ENCODE measurements at regions not wholly inside any gene's neighbourhood (a gene's known extent, or its start where the extent isn't known, plus 50 kb on each side); places are given as distances from the start of the nearest gene placed in this dataset.

DNA sequence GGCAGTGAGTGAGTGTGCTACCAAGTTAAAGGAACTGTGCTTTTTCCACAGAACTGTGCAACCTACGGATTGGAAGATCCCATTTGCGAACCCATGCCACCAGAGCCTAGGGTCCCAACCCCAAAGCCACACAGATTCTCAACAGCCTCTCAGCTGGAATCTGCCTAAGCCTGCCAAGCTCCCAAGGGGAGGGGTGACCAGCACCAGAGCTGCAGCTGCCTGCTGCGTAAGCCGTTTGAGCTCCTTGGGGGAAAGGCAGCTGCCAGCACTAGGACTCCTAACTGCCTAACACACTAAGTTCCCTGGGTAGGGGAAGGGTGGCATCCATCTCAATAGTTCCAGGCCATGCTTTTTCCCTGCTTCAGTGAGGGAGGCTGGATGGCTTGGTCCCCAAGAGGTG lies 738.1 kb upstream of the PRKX start:
- ChIA-PET CTCF (no interaction called here), POLR2A (ENCODE audit: unreplicated experiment) (no interaction called here)
- no peaks in the 10 kb centered on the region for H3K27me3 ChIP-seq (ENCODE audit: low read length)
- no peaks in the 10 kb centered on the region for H3K9me2 ChIP-seq (replicated peaks; ENCODE audit: low read length)
- H2AFZ ChIP-seq (ENCODE audit: low read length) = no peak overlapping the region
- BruUV-seq (replicated peaks) = no TSS peak
- H3K36me3 ChIP-seq (ENCODE audit: low read depth, low read length) = no peaks in the 10 kb centered on the region
- H3F3A ChIP-seq (ENCODE audit: low read length, unreplicated experiment) = no peaks in the 10 kb centered on the region
- H3K4me1 ChIP-seq (ENCODE audit: insufficient read depth, low read length) = no peaks in the 10 kb centered on the region
- no peak overlapping the region for H3K4me2 ChIP-seq (ENCODE audit: low read length)
- no peak for TF ChIP-seq EZH2phosphoT487 (IDR thresholded peaks at IDR 0.05; ENCODE audit: borderline replicate concordance, low read length)
- no peak for TF ChIP-seq EZH2 (IDR thresholded peaks at IDR 0.05; ENCODE audit: low read length, unreplicated experiment)
- TF ChIP-seq, protein P1, sequence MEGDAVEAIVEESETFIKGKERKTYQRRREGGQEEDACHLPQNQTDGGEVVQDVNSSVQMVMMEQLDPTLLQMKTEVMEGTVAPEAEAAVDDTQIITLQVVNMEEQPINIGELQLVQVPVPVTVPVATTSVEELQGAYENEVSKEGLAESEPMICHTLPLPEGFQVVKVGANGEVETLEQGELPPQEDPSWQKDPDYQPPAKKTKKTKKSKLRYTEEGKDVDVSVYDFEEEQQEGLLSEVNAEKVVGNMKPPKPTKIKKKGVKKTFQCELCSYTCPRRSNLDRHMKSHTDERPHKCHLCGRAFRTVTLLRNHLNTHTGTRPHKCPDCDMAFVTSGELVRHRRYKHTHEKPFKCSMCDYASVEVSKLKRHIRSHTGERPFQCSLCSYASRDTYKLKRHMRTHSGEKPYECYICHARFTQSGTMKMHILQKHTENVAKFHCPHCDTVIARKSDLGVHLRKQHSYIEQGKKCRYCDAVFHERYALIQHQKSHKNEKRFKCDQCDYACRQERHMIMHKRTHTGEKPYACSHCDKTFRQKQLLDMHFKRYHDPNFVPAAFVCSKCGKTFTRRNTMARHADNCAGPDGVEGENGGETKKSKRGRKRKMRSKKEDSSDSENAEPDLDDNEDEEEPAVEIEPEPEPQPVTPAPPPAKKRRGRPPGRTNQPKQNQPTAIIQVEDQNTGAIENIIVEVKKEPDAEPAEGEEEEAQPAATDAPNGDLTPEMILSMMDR (conservative IDR thresholded peaks at IDR 0.05; ENCODE audit: low read depth, low read length) = no peak
- no peaks in the 10 kb centered on the region for H3K79me2 ChIP-seq (ENCODE audit: low read length)
- no peak for DNase-seq
- no peaks in the 10 kb centered on the region for H4K20me1 ChIP-seq (ENCODE audit: low read length)
- H3K9ac ChIP-seq (ENCODE audit: low read length) = no peak overlapping the region
- no peaks in the 10 kb centered on the region for H3K9me3 ChIP-seq (ENCODE audit: low read length)
- intact Hi-C loops (cut with micrococcal nuclease) = no loop called here
- no peak overlapping the region for H3K4me3 ChIP-seq (ENCODE audit: low read length)
- ATAC-seq = no peak
- H3K27ac ChIP-seq (ENCODE audit: low read length) = no peak overlapping the region

DNA sequence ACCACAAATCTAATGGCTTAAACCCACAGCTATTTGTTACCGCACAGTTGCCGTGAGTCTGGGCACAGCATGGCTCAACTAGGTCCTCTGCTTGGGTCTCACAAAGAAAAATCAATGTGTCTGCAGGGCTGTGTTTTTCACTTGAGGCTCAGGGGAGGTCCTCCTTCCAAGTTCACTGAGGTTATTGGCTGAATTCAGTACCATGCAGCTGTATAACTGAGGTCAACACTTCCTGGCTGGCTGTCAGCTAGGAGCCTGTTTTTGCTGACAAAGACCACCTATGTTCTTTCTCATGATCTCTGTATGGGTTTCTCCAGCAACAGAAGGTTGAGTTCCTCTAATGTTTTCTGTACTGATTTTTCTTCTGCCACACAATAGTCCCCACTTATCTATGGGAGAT lies 736.7 kb upstream of the PRKX start:
- CTCF ChIA-PET = no interaction called here
- no peak overlapping the region for H3K4me2 ChIP-seq (ENCODE audit: low read length)
- TF ChIP-seq, protein P1 (conservative IDR thresholded peaks at IDR 0.05; ENCODE audit: low read depth, low read length) = no peak
- TF ChIP-seq EZH2 (IDR thresholded peaks at IDR 0.05; ENCODE audit: low read length, unreplicated experiment) (no peak), EZH2phosphoT487 (IDR thresholded peaks at IDR 0.05; ENCODE audit: borderline replicate concordance, low read length) (no peak)
- H3K79me2 ChIP-seq (ENCODE audit: low read length) = no peaks in the 10 kb centered on the region
- H3K4me3 ChIP-seq (ENCODE audit: low read length) = no peak overlapping the region
- H3F3A ChIP-seq (ENCODE audit: low read length, unreplicated experiment) = no peaks in the 10 kb centered on the region
- DNase-seq = no peak
- H3K27ac ChIP-seq (ENCODE audit: low read length) = no peak overlapping the region
- no peaks in the 10 kb centered on the region for H3K27me3 ChIP-seq (ENCODE audit: low read length)
- ATAC-seq = no peak
- H2AFZ ChIP-seq (ENCODE audit: low read length) = no peak overlapping the region
- POLR2A ChIA-PET (ENCODE audit: unreplicated experiment) = no interaction called here
- no peaks in the 10 kb centered on the region for H3K9me2 ChIP-seq (replicated peaks; ENCODE audit: low read length)
- no TSS peak for BruUV-seq (replicated peaks)
- no peaks in the 10 kb centered on the region for H3K36me3 ChIP-seq (ENCODE audit: low read depth, low read length)
- no peaks in the 10 kb centered on the region for H3K4me1 ChIP-seq (ENCODE audit: insufficient read depth, low read length)
- no peak overlapping the region for H3K9ac ChIP-seq (ENCODE audit: low read length)
- no peaks in the 10 kb centered on the region for H4K20me1 ChIP-seq (ENCODE audit: low read length)
- no peaks in the 10 kb centered on the region for H3K9me3 ChIP-seq (ENCODE audit: low read length)
- intact Hi-C loops (cut with micrococcal nuclease) = no loop called here

DNA sequence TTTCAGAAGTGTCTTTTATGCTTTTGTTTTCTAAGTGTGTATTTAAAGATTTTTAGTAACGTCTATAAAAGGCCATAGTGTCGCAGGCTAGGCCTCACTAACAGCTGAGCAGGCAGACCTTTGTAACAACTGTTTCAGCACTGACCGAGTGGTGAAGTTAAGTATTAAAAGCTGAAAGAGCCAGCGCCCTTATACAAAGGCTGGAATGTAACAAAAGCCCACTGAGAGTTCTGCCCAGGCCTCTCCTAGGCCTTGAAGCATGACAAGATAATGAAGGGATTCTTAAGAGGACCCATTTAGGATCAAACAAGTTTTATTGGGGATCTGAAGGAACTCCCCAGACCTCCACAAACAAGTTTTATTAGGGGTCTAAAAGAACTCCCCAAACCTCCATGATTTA lies 722.5 kb upstream of the PRKX start:
- DNase-seq (no peak), ATAC-seq (no peak)
- Histone ChIP-seq H3K79me2 (ENCODE audit: low read length) (no peaks in the 10 kb centered on the region), H3K27ac (ENCODE audit: low read length) (no peak overlapping the region), H3K4me3 (ENCODE audit: low read length) (no peak overlapping the region), H3K27me3 (ENCODE audit: low read length) (peaks cover 16% of the 10 kb centered on the region), H3K36me3 (ENCODE audit: low read depth, low read length) (no peaks in the 10 kb centered on the region), H3K9ac (ENCODE audit: low read length) (no peak overlapping the region), H3K9me2 (replicated peaks; ENCODE audit: low read length) (no peaks in the 10 kb centered on the region), H4K20me1 (ENCODE audit: low read length) (no peaks in the 10 kb centered on the region), H3K9me3 (ENCODE audit: low read length) (no peaks in the 10 kb centered on the region), H3K4me2 (ENCODE audit: low read length) (no peak overlapping the region), H2AFZ (ENCODE audit: low read length) (no peak overlapping the region), H3F3A (ENCODE audit: low read length, unreplicated experiment) (no peaks in the 10 kb centered on the region), H3K4me1 (ENCODE audit: insufficient read depth, low read length) (no peaks in the 10 kb centered on the region)
- intact Hi-C loops (cut with micrococcal nuclease) = no loop called here
- BruUV-seq (replicated peaks) = no TSS peak
- POLR2A ChIA-PET (ENCODE audit: unreplicated experiment) = no interaction called here
- CTCF ChIA-PET = no interaction called here
- no peak for TF ChIP-seq EZH2phosphoT487 (IDR thresholded peaks at IDR 0.05; ENCODE audit: borderline replicate concordance, low read length)
- no peak for TF ChIP-seq EZH2 (IDR thresholded peaks at IDR 0.05; ENCODE audit: low read length, unreplicated experiment)
- TF ChIP-seq, protein P1 (conservative IDR thresholded peaks at IDR 0.05; ENCODE audit: low read depth, low read length) = no peak
